Hepatocyte (in vitro differentiated cells): ENCODE measurements at regions not wholly inside any gene's neighbourhood (a gene's known extent, or its start where the extent isn't known, plus 50 kb on each side); places are given as distances from the start of the nearest gene placed in this dataset.

Experiments
- CTCF ChIP-seq: fragments of 200-600 bp; sonication (generic); IDR thresholded peaks from 2 replicates; pipeline ENCODE4 v1.5.1; 2016; ENCODE audit warnings: antibody characterized with exemption, mild to moderate bottlenecking; ENCODE audit not compliant: poor library complexity
- EZH2 ChIP-seq: fragments of 200-600 bp; sonication (generic); IDR thresholded peaks from 2 replicates; pipeline ENCODE4 v1.6.1; 2016; ENCODE audit warnings: antibody characterized with exemption, mild to moderate bottlenecking, borderline replicate concordance
- EZH2phosphoT487 ChIP-seq: fragments of 200-600 bp; sonication (generic); IDR thresholded peaks from one replicate; pipeline ENCODE4 v1.6.1; 2018; ENCODE audit warnings: antibody characterized with exemption, mild to moderate bottlenecking, low read depth, moderate library complexity; ENCODE audit not compliant: unreplicated experiment, severe bottlenecking

- TF ChIP-seq CTCF (no peak), EZH2 (no peak), EZH2phosphoT487 (no peak)
Measured at GRCh38 chr3:187843654-187844053, 98.4 kb upstream of the BCL6 start.
